GM21717 (cell line): ENCODE measurements at regions not wholly inside any gene's neighbourhood (a gene's known extent, or its start where the extent isn't known, plus 50 kb on each side); places are given as distances from the start of the nearest gene placed in this dataset.

Source experiments
- ATAC-seq: cut with Tn5 transposase; IDR thresholded peaks from one replicate; pipeline ENCODE4 v1.9.1; 2021; ENCODE audit warnings: mild to moderate bottlenecking, moderate library complexity; ENCODE audit not compliant: unreplicated experiment

DNA sequence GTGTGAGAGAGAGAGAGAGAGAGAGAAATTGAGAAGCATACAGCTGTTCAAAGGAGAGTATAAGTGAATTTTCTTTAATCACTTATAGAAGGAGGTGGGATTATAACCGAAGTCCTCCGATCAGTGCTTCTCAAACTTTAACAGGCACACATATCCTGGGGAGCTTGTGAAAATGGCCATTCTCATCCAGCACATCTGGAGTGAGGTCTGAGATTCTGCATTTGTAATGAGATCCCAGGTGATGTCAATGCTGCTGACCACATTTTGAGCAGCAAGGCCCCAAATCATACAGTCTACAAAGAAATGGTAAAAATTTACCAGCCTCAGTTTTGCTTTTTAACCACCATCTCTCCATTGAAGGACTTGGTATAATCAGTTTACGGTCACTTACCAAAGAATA, 219.0 kb downstream of the PTEN start:
- ATAC-seq: peak; percentile 31

DNA sequence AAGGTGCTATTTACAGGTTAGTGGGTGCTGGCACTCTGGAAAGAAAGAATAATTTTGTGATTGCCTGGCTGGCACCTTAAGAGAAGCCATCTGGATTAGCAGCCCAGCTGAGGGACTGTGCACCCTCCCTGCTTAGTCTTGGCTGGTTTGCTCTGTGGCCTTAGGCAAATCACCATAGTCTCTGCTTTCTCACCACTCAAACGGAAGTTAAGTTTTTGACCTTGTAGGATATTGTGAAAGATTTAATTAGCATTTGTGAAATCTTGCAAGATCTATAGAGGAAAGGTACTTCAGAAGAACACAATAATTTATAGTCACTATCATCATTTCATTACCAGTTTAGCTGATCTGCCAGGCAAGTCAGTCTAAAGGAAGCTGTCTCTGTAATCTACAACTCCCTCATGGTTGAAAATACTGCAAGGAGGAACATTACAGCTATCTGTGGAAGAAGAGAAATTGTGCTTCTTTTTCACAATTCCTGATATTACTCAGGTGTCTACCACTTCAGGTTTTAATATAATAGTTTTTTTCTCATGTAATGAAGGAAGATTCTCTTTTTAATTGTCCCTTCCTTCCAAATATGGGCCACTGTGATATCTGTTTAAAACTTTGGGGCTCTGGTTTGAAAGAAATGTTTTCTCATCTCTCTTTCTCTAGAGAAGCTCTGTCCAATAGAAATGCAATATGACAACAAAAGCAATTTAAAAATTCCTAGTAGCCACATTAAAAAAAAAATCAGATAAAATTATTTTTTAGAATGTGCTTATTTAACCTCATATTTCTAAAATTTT, 219.6 kb downstream of the PTEN start:
- peak; percentile 77 for ATAC-seq

DNA sequence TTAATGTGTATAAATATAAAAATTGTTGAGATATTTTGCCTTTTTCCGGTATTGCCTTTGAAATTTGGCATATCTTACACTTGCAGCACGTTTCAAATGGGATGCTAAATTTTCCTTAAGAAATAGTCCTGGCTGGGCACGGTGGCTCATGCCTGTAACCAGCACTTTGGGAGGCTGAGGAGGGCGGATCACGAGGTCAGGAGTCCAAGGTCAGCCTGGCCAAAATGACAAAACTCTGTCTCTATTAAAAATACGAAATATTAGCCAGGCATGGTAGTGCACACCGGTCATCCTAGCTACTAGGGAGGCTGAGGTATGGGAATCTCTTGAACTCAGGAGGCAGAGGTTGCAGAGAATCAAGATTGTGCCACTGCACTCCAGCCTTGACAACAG, 220.2 kb downstream of the PTEN start:
- no peak for ATAC-seq

DNA sequence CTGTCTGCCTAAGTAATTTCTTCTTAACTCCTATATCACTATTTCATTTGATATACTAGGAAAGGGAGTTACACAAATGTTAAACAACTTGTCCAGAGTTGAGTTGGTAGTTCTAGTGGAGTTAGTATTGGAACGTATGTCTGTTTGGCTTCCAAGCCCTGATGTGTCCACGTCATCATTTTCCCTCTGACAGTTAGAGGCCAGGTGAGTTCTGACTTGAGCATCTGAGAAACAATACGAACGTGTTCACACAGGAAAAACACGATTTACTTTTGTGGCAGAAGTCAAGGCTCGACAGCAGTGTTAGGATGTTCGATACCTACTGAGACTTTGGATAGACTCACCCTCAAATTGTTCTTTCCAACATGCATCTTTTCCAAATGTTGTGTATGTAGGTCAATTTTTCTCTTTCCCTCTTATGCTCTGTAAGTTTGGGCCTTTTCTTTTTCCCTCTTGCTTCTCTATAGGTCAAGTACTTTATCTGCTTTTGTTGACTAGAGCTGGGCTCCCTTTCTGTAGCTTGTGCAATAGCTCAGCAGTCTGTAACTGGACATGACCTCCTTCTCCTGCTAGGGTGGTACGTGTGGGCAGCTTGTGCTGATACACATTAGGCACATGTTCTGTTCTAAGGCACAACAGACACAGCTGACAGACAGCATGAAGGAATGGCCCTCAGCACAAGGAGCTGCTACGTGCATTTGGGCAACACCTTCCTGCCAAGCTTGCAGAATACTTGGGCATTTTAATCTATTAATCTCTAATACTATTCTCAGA, 222.9 kb downstream of the PTEN start:
- no peak for ATAC-seq

DNA sequence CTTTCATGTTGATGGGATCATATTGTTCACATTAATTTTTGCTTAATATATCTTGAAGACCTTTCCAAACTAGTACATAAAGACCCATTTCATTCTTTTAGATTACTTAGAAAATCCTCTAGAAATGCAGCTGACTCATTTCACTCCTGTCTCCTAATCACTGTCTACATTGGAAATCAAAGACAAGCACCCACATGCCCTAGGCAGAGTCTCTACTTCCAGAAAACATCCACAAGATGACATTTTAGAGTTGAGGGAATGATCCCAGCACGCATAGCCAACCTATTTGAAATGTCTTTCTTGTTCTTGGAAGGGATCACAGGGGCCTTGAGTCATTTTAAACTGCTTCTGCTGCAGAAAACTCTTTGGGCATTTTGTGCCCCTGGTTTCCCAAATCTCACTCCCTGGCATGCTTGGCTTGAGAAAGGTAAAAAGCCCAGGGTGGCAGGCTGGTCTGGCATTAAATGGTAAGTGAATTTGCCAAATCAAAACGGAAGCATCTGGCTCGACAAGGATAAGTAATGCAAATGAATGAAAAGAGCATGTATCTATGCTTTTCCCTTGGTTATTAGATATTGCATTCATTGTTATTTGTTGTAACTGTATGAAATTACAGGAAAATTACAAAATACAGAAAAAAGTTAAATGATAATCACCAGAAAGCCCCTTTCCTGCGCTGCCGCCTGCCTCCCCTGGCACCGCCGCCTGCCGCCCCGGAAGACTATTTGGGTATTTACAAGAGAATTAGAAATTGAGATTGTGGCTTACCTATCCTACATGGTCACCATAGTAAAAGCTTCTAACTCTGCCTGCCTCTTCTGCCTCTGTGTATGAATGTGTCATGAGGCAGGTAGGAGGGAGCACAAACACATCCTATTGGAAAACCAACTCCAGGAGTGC, 225.3 kb downstream of the PTEN start:
- ATAC-seq: no peak

DNA sequence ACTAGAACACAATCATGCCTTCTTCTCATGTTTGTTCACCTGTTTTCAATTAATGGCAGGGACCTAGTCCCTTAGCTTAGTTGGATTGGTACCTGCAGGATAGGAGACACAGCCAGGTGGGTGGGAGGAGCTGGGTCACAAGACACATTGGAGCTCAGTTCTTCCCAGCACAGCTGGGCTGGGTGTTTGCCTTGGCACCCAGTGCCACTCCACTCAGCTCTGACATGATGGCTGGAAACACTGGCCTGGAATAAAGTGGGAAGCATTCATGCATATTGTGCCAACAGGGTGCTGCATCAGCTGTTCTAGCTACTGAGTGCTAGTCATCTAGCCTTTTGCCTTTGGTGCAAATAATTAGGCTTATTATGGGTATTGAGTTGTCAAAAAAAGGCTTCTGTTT, 226.1 kb downstream of the PTEN start:
- ATAC-seq: no peak

DNA sequence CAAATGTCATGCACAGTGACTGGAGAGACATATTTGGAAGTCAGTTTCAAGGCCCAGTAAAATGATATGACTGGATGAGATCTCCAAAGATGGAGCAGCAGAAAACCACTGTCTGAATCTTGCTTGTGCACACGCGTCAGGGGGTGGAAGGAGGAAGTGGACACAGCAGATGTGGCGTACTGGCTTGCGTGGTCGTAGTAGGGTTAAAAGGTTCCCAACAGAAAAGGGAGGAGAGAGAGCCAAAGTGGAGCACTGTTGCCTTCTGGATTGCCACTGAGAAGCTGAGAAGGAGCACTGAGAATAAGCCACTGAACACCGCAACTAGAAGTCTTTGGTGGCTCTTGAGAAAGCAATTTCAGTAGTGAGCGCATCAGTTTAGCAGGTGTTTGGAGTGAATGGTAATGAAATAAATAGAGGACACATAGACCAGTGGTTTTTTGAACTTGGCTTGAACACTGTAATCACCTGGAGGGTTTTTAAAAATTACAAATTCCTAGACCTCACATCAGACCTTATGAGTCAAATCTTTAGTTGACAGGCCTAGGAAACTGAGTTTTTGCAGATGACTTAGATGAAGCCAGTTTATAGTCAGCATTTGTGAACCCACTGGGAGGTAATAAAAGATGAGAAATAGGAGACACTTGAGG, 227.3 kb downstream of the PTEN start:
- no peak for ATAC-seq

DNA sequence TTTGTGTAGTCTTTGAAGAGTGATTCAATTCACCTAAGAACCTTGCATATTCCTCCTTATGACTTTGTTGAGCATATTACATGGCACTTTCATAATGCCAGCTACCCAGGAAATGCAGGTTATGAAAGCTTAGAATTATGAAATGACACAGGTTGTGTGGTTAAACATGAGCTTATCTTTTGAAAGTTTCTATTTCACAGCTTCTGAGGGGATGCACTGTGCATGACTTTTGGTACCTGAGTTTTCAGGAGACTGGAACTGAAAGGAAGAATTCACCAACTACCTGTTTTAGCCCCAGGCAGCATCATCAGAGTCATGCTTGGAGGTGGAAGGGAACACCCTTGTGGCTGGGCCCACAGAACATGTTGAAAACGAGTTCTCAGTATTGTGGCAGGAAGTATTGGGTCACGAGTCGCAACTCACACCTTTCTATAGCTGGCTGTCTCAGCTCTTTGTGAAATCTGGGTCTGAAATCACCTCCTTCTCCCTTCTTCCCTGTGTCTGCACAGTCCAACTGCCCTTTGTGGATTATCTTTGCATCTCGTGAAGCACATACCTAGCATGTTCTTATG, 228.2 kb downstream of the PTEN start:
- peak; percentile 81 for ATAC-seq

DNA sequence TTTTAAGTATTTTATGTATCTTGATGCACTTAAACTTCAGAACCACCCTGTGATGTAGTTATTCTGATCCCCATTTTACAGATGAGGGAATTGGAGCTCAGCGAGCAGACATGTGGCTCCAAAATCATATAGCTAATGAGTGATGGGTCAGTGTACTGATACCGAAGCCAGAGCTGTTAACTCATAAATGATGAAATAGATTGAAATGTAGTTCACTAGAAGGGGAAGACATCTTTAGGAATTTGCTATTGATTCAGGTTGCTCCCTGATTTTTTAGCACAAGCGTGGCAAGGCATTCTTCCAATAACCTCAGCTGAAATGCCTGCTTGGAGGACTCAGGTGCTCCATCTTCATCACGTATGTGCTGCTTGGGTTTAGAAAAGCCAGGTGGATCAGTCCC, 228.8 kb downstream of the PTEN start:
- no peak for ATAC-seq

DNA sequence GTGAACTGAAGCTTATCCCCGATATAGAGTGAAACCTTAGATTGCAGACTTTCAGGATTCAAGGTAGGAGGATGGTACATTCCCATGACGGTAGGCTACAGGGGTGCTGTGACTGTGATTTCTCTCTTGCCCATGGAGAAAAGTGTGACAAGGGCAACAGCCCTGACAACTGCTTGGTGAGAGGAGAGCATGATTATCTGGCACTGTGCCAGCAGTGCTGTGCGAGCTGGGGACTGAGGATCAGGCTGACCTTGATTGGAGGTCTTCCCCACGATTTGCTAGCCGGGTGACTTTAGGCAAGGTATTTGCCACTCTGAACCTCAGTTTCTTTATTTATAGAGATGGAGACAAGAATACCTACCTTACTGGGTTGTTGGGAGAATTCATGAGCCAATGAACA, 229.5 kb downstream of the PTEN start:
- no peak for ATAC-seq

DNA sequence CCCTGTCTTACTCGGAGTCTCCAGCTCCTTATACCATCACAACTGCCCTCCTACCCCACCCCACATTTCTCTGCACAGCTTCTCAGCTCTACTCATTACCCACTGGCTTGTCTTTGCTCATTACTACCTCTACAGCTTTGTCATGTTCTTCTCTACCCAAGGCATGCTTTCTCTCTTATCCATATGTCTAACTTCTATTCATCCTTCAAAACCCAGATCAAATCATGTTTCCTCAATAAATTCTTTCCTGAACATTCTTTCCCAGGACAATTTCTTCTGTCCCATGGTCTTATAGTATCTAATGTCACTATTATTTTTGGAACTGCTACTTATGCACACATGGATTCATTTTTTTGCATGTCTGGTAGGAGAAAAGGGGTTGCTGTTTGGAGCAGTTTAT, 231.4 kb downstream of the PTEN start:
- no peak for ATAC-seq

DNA sequence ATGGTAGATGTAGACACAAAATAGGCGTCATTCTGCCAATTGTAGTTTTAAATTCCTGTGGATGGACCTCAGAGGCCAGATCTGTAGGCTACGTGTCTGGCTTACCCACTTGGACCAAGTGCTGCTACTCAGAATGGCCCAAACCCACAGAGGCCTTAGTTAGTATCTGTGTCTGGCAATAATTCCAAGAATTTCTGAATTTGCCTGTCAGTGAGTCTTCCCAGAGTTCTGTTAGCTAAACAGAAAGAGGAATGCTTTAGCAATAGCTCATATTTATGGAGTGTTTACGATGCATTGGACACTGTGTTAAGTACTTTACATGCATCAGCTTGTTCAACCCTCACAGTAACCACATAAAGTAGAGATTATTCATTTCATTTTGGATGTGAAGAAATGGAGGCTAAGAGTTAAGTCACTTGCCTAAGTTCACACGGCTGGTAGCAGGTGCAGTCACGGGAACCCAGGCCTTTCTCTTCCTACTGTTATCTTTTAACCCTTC, 231.8 kb downstream of the PTEN start:
- ATAC-seq: no peak

DNA sequence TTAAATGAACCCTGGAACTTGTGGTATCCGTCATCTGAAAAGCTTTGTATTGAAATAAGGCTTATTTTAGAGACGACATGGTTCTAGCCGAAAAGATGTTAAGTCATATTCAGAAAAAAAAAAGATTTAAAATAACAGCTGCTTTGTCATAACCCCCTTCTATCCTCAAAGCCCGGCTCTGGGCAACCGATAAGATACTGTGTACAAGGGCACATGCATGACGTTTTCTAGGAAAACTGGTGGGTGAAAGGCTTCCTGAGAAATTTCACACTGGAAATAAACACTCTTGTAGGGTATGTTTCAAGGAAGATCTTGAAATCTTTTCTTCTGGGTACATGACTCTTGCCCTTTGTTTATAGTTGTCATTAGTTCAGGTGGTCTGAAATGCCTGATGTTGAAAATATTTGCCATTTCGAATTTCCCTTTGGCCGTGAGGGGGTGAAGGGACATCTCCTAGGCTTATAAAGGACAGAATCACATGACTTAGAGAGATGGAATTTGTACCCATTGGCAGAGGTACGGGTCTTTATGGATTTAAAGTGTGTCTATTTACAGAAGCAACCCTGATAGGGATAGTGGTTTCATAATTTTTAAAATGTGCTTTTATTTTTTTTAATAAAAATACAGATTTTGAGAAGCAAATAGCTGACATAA, 232.5 kb downstream of the PTEN start:
- no peak for ATAC-seq

DNA sequence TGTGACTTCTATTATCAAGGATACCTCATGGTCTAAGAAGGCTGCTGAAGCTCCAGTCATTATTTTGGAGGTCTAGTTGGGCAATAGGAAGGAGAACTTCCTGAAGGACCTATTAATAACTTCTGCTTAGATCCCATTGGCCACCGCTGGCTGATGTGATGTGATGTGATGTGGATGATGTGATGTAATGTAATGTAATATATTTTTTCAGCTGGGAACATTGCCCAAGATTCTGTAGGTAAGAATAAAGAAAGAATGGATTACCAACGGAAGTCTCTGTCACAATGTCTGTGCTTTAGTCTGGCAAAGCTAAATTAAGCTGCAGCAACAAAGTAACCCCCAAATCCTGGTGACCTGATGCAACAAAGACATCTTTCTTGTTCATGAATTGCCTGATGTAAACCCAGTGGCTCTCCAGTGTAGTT, 233.7 kb downstream of the PTEN start:
- ATAC-seq: no peak

DNA sequence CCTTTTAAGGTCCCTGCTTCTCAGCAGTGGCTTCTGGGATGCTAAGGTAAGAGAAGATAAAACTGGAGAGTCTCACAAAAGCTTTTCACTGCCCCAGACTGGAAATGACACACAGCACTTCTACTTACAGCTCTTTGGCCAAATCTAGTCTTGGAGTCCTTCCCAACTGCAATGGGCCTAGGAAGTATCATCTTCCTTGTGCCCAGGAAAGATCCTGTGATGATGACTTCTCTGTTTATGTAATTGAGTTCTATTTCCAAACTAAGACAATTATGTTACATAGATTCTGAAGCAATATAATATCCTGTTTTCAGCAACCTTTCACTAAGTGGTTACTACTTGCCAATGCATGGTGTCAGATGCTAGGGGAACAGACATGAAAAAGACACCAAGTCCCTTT, 234.1 kb downstream of the PTEN start:
- ATAC-seq: no peak

DNA sequence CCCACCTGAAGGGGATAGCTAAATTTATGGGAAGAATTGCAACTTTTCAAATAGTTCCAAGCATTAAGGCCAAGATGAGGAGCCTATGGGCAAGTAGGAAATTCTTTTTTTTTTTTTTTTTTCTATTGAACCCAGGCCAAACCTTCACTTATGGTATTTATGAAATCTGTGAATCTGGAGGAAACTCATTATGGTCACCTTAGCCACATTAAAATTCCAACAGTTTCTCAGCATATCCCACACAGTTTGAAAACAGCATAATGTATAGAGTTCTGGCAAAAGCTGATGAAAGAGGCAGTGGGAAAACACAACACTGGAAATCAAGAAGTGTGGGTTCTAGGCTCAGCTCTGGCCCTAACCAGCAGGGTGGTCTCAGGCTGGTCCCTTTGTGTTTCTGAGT, 236.9 kb downstream of the PTEN start:
- no peak for ATAC-seq

DNA sequence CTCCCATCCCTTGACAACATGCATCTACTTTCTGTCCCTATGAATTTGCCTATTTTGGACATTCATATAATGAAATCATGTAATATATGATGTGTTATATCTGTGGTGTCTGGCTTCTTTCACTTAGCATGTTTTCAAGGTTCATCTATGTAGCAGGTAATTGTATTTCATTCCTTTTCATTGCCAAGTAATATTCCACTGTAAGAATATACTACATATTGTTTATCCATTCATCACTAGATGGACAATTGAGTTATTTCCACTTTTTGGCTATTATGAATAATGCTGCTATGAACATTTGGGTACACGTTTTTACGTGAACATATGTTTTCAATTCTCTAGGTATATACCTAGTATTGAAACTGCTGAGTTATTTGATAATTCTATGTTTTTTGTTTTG, 238.2 kb downstream of the PTEN start:
- ATAC-seq: no peak

DNA sequence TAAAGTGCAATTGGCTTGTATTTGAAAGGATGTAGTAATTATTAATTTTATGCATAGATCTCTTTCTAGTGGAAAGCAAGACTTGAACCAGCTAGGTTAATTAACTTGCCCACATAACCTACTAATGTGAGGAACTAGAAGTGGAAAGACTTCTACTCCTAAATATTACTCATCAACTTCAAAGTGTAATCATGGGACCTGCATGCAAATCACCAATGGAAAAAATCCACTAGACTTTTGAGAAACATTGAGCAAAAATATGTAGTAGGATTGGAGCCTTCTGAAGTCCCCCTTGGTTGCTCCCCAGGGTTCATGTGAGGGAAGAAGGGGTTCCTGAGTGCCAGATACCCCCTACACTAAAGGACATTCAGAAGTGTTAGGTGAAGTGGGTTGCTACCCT, 240.2 kb downstream of the PTEN start:
- ATAC-seq: no peak

DNA sequence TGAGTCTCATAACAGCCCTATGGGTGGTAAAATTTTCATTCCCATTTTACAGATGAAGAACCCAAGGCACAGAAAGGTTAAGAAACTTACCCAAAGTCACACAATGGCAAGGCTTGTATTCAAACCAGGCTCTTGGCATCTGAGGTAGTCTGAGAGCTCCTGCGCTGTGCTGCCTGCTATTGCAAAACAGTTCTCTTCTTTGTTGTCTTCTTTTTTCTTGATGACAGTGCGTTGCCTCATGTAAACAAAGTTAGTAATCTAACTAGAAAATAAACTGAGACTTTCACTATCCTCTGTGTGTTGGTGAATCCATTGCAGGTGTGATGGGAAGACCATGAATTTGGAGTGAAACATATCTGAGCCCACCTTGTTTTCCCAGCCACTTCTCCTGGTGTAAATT, 240.8 kb downstream of the PTEN start:
- ATAC-seq: no peak

DNA sequence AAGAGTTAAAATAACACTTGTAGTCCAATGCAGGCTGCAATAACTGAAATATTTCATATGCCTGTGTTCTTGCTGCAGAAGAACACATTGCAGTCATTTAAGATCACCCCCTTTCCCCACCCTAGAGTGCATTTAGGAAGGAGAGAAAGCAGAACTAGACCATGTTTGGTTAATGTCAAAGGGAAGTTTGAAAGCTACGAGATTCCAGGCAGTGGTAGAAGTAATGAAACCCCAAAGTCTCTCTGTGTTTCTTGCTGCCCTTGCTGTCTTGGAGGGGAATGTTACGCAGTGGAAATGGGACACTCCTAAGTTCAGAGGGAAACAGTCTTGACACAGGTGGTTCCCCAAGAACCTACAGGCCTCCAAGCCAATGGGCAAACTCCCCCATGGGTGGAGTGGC, 242.9 kb downstream of the PTEN start:
- no peak for ATAC-seq
